EL (cell line): ENCODE measurements at regions not wholly inside any gene's neighbourhood (a gene's known extent, or its start where the extent isn't known, plus 50 kb on each side); places are given as distances from the start of the nearest gene placed in this dataset.
"Not testable (repeated sequence)": the region's sequence is repeated elsewhere in the genome, so short reads cannot be mapped to it uniquely, and the experiment has no call there.

ENCODE experiments used
- DNase-seq: peaks from one replicate; pipeline ENCODE4 v3.0.0-alpha.2; 2016

- DNase-seq: no peak
These were observed 160.4 kb downstream of the UACA start for GRCh38 chr15:70602834-70603560.

GRCh38 chr15:70602281-70602680, 161.1 kb downstream of the UACA start:
- DNase-seq: no peak

- DNase-seq: no peak
These were observed 165.4 kb downstream of the UACA start for GRCh38 chr15:70597945-70598344.

- DNase-seq: peak; percentile 62
These were observed 166.2 kb downstream of the UACA start for GRCh38 chr15:70597056-70597603.

- peak; percentile 88 for DNase-seq
These were observed 166.9 kb downstream of the UACA start for GRCh38 chr15:70596354-70597055.

GRCh38 chr15:70593795-70594194, 169.6 kb downstream of the UACA start:
- DNase-seq: no peak

- no peak for DNase-seq
These were observed 173.6 kb downstream of the UACA start for GRCh38 chr15:70589728-70590127.

- peak; percentile 77 for DNase-seq
These were observed 174.1 kb downstream of the UACA start for GRCh38 chr15:70589221-70589620.

GRCh38 chr15:70588613-70589012, 174.7 kb downstream of the UACA start:
- no peak for DNase-seq

GRCh38 chr15:70587896-70588567, 175.3 kb downstream of the UACA start:
- DNase-seq: no peak

- DNase-seq: not testable (repeated sequence)
These were observed 176.2 kb downstream of the UACA start for GRCh38 chr15:70587012-70587634.

GRCh38 chr15:70586241-70586640, 177.1 kb downstream of the UACA start:
- DNase-seq: no peak

GRCh38 chr15:70585707-70586034, 177.7 kb downstream of the UACA start:
- DNase-seq: no peak

- peak; percentile 62 for DNase-seq
These were observed 178.3 kb downstream of the UACA start for GRCh38 chr15:70584838-70585706.

- DNase-seq: no peak
These were observed 178.9 kb downstream of the UACA start for GRCh38 chr15:70584441-70584837.

- DNase-seq: no peak
These were observed 180.4 kb downstream of the UACA start for GRCh38 chr15:70583006-70583405.

GRCh38 chr15:70582143-70582945, 181.0 kb downstream of the UACA start:
- peak; percentile 37 for DNase-seq

- no peak for DNase-seq
These were observed 182.4 kb downstream of the UACA start for GRCh38 chr15:70580958-70581357.

GRCh38 chr15:70580286-70580685, 183.1 kb downstream of the UACA start:
- DNase-seq: no peak

GRCh38 chr15:70579766-70580165, 183.6 kb downstream of the UACA start:
- DNase-seq: no peak

- no peak for DNase-seq
These were observed 185.2 kb downstream of the UACA start for GRCh38 chr15:70578196-70578595.
